MM.1S (cell line): ENCODE measurements at regions not wholly inside any gene's neighbourhood (a gene's known extent, or its start where the extent isn't known, plus 50 kb on each side); places are given as distances from the start of the nearest gene placed in this dataset.

ENCODE experiments used
- DNase-seq: peaks from one replicate; pipeline ENCODE4 v3.0.0-alpha.2; 2015
- H2AFZ ChIP-seq: fragments of 300-600 bp; sonication (generic); 2 replicates; pipeline ENCODE4 v1.6.0; 2016; ENCODE audit warnings: antibody characterized with exemption, low read length
- H3F3A ChIP-seq: fragments of 300-600 bp; sonication (generic); 2 replicates; pipeline ENCODE4 v1.6.1; 2016; ENCODE audit warnings: mild to moderate bottlenecking, antibody characterized with exemption, low read length, moderate library complexity, mixed read lengths; ENCODE audit not compliant: insufficient read depth
- H3K27ac ChIP-seq: fragments of 300-600 bp; sonication (generic); 2 replicates; pipeline ENCODE4 v1.5.1; 2016; ENCODE audit warnings: mild to moderate bottlenecking, low read length
- H3K27me3 ChIP-seq: fragments of 300-600 bp; sonication (generic); replicated peaks from 2 replicates; pipeline ENCODE4 v1.6.0; 2016; ENCODE audit warnings: low read length; ENCODE audit not compliant: insufficient read depth
- H3K36me3 ChIP-seq: fragments of 300-600 bp; sonication (generic); replicated peaks from 2 replicates; pipeline ENCODE4 v1.6.1; 2016; ENCODE audit warnings: mild to moderate bottlenecking, low read length, mixed read lengths; ENCODE audit not compliant: insufficient read depth
- H3K4me1 ChIP-seq: fragments of 300-600 bp; sonication (generic); 2 replicates; pipeline ENCODE4 v1.6.1; 2016; ENCODE audit warnings: low read length, mixed read lengths
- H3K4me2 ChIP-seq: fragments of 300-600 bp; sonication (generic); 2 replicates; pipeline ENCODE4 v1.6.0; 2016; ENCODE audit warnings: low read depth, low read length
- H3K4me3 ChIP-seq: fragments of 300-600 bp; sonication (generic); 2 replicates; pipeline ENCODE4 v1.5.1; 2016; ENCODE audit warnings: low read length, mixed read lengths
- H3K79me2 ChIP-seq: fragments of 300-600 bp; sonication (generic); 2 replicates; pipeline ENCODE4 v1.6.1; 2016; ENCODE audit warnings: mixed run types, low read length, mixed read lengths
- H3K9ac ChIP-seq: fragments of 300-600 bp; sonication (generic); 2 replicates; pipeline ENCODE4 v1.6.1; 2016; ENCODE audit warnings: low read length, mixed read lengths
- H3K9me2 ChIP-seq: fragments of 300-600 bp; sonication (generic); replicated peaks from 2 replicates; pipeline ENCODE4 v1.6.1; 2016; ENCODE audit warnings: mild to moderate bottlenecking, low read length, mixed read lengths; ENCODE audit not compliant: insufficient read depth
- H3K9me3 ChIP-seq: fragments of 300-600 bp; sonication (generic); replicated peaks from 2 replicates; pipeline ENCODE4 v1.6.1; 2016; ENCODE audit warnings: mild to moderate bottlenecking, low read length, mixed read lengths; ENCODE audit not compliant: insufficient read depth
- H4K20me1 ChIP-seq: fragments of 300-600 bp; sonication (generic); 2 replicates; pipeline ENCODE4 v1.6.1; 2016; ENCODE audit warnings: mild to moderate bottlenecking, low read length, moderate library complexity, mixed read lengths; ENCODE audit not compliant: insufficient read depth
- CTCF ChIP-seq: fragments of 300-600 bp; sonication (generic); IDR thresholded peaks from 2 replicates; pipeline ENCODE4 v1.5.1; 2016; ENCODE audit warnings: antibody characterized with exemption, low read length, mixed read lengths
- EZH2 ChIP-seq: fragments of 300-600 bp; sonication (generic); optimal IDR thresholded peaks from 2 replicates; pipeline ENCODE3; 2017; ENCODE audit warnings: low read depth, mild to moderate bottlenecking, antibody characterized with exemption, low read length, mixed read lengths
- EZH2phosphoT487 ChIP-seq: fragments of 300-600 bp; sonication (generic); IDR thresholded peaks from 2 replicates; pipeline ENCODE4 v1.6.1; 2018; ENCODE audit warnings: antibody characterized with exemption, low read length

GRCh38 chr5:96093890-96094381, 132.3 kb upstream of the ELL2 start:
- TF ChIP-seq CTCF (no peak), EZH2phosphoT487 (no peak), EZH2 (no peak)
- no peak overlapping the region for H3K4me2 ChIP-seq

GRCh38 chr5:96093340-96093739, 131.7 kb upstream of the ELL2 start:
- no peak for TF ChIP-seq EZH2phosphoT487
- TF ChIP-seq EZH2, result no peak
- no peak for TF ChIP-seq CTCF
- H3K27me3 ChIP-seq, result no peaks in the 10 kb centered on the region
- H3K27ac ChIP-seq, result no peak overlapping the region
- no peak overlapping the region for H3K4me2 ChIP-seq
- H3K9ac ChIP-seq, result no peak overlapping the region
- no peaks in the 10 kb centered on the region for H3K9me3 ChIP-seq
- H3F3A ChIP-seq, result no peaks in the 10 kb centered on the region
- no peaks in the 10 kb centered on the region for H4K20me1 ChIP-seq
- no peak for DNase-seq
- H3K9me2 ChIP-seq, result no peaks in the 10 kb centered on the region
- no peaks in the 10 kb centered on the region for H3K79me2 ChIP-seq
- H3K36me3 ChIP-seq, result no peaks in the 10 kb centered on the region
- no peaks in the 10 kb centered on the region for H3K4me1 ChIP-seq
- no peak overlapping the region for H3K4me3 ChIP-seq
- H2AFZ ChIP-seq, result no peak overlapping the region

More at GRCh38 chr5:96093890-96094381, 132.3 kb upstream of the ELL2 start:
- H3K27ac ChIP-seq, result no peak overlapping the region
- no peak overlapping the region for H2AFZ ChIP-seq
- H3K4me3 ChIP-seq, result no peak overlapping the region
- H3K79me2 ChIP-seq, result no peaks in the 10 kb centered on the region
- H3K36me3 ChIP-seq, result no peaks in the 10 kb centered on the region
- no peaks in the 10 kb centered on the region for H4K20me1 ChIP-seq
- DNase-seq, result no peak
- no peaks in the 10 kb centered on the region for H3F3A ChIP-seq
- no peaks in the 10 kb centered on the region for H3K4me1 ChIP-seq
- no peaks in the 10 kb centered on the region for H3K27me3 ChIP-seq
- no peaks in the 10 kb centered on the region for H3K9me2 ChIP-seq
- no peak overlapping the region for H3K9ac ChIP-seq
- H3K9me3 ChIP-seq, result no peaks in the 10 kb centered on the region

- DNase-seq, result no peak
- Histone ChIP-seq H4K20me1 (no peaks in the 10 kb centered on the region), H3K9me3 (no peaks in the 10 kb centered on the region), H3K9me2 (no peaks in the 10 kb centered on the region), H3K4me3 (no peak overlapping the region), H2AFZ (no peak overlapping the region), H3K4me1 (no peaks in the 10 kb centered on the region), H3K27me3 (no peaks in the 10 kb centered on the region), H3K4me2 (no peak overlapping the region), H3F3A (no peaks in the 10 kb centered on the region), H3K9ac (no peak overlapping the region), H3K79me2 (no peaks in the 10 kb centered on the region), H3K27ac (no peak overlapping the region), H3K36me3 (no peaks in the 10 kb centered on the region)
- TF ChIP-seq CTCF, result no peak
Observed at GRCh38 chr5:96091874-96092273, 130.2 kb upstream of the ELL2 start.

- no peak overlapping the region for H3K27ac ChIP-seq
Observed at GRCh38 chr5:96090215-96090614, 128.6 kb upstream of the ELL2 start.

More at GRCh38 chr5:96090215-96090614, 128.6 kb upstream of the ELL2 start:
- no peak overlapping the region for H3K4me3 ChIP-seq
- no peak overlapping the region for H3K9ac ChIP-seq
- no peaks in the 10 kb centered on the region for H3K27me3 ChIP-seq
- no peaks in the 10 kb centered on the region for H3F3A ChIP-seq
- DNase-seq, result no peak
- H2AFZ ChIP-seq, result no peak overlapping the region
- no peak overlapping the region for H3K4me2 ChIP-seq
- H3K79me2 ChIP-seq, result no peaks in the 10 kb centered on the region
- H3K36me3 ChIP-seq, result no peaks in the 10 kb centered on the region
- no peaks in the 10 kb centered on the region for H3K9me3 ChIP-seq
- no peaks in the 10 kb centered on the region for H3K4me1 ChIP-seq
- no peaks in the 10 kb centered on the region for H3K9me2 ChIP-seq
- no peaks in the 10 kb centered on the region for H4K20me1 ChIP-seq
- TF ChIP-seq EZH2 (no peak), EZH2phosphoT487 (no peak), CTCF (no peak)
